Nephron (organoid): ENCODE measurements at regions not wholly inside any gene's neighbourhood (a gene's known extent, or its start where the extent isn't known, plus 50 kb on each side); places are given as distances from the start of the nearest gene placed in this dataset.

Experiments
- H3K27ac Mint-ChIP-seq, 3 experiments: 2 replicates each; pipeline ENCODE4 v1.8.0; 2020; ENCODE audit warnings: mixed read lengths in 3 of 3, mild to moderate bottlenecking in 2 of 3, moderate library complexity in 1 of 3
- H3K27me3 Mint-ChIP-seq: 2 replicates; pipeline ENCODE4 v1.8.0; 2021; ENCODE audit warnings: low read depth, mild to moderate bottlenecking, moderate library complexity, mixed read lengths
- H3K36me3 Mint-ChIP-seq: 2 replicates; pipeline ENCODE4 v1.8.0; 2020; ENCODE audit warnings: low read depth, mixed read lengths
- H3K4me1 Mint-ChIP-seq: 2 replicates; pipeline ENCODE4 v1.8.0; 2020; ENCODE audit warnings: mixed read lengths
- H3K4me3 Mint-ChIP-seq, 3 experiments: 2 replicates each; pipeline ENCODE4 v1.8.0; 2020; ENCODE audit warnings: mild to moderate bottlenecking in 3 of 3, mixed read lengths in 3 of 3, moderate library complexity in 2 of 3
- H3K9me3 Mint-ChIP-seq: 2 replicates; pipeline ENCODE4 v1.8.0; 2020; ENCODE audit warnings: mixed read lengths
- TF ChIP-seq, protein P1 (sequence below), 3 experiments: fragments of 200-600 bp; sonication (generic); IDR thresholded peaks; one replicate each; pipeline ENCODE4 v1.5.0; 2021; ENCODE audit warnings: antibody characterized with exemption in 3 of 3; ENCODE audit not compliant: unreplicated experiment in 3 of 3

- Mint-ChIP-seq H3K27ac (no peak overlapping the region), H3K36me3 (no peaks in the 10 kb centered on the region), H3K4me3 (no peak overlapping the region), H3K4me1 (no peaks in the 10 kb centered on the region), H3K9me3 (peaks cover 7% of the 10 kb centered on the region), H3K27me3 (no peaks in the 10 kb centered on the region)
- TF ChIP-seq, protein P1, sequence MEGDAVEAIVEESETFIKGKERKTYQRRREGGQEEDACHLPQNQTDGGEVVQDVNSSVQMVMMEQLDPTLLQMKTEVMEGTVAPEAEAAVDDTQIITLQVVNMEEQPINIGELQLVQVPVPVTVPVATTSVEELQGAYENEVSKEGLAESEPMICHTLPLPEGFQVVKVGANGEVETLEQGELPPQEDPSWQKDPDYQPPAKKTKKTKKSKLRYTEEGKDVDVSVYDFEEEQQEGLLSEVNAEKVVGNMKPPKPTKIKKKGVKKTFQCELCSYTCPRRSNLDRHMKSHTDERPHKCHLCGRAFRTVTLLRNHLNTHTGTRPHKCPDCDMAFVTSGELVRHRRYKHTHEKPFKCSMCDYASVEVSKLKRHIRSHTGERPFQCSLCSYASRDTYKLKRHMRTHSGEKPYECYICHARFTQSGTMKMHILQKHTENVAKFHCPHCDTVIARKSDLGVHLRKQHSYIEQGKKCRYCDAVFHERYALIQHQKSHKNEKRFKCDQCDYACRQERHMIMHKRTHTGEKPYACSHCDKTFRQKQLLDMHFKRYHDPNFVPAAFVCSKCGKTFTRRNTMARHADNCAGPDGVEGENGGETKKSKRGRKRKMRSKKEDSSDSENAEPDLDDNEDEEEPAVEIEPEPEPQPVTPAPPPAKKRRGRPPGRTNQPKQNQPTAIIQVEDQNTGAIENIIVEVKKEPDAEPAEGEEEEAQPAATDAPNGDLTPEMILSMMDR (IDR thresholded peaks at IDR 0.05; ENCODE audit: unreplicated experiment in 3 of 3) = no peak
Measured at GRCh38 chr12:19792028-19792427, 352.7 kb downstream of the AEBP2 start.

- peaks cover 2% of the 10 kb centered on the region for H3K9me3 Mint-ChIP-seq
- TF ChIP-seq, protein P1 (IDR thresholded peaks at IDR 0.05; ENCODE audit: unreplicated experiment in 3 of 3) = no peak
- H3K36me3 Mint-ChIP-seq = no peaks in the 10 kb centered on the region
- no peaks in the 10 kb centered on the region for H3K4me1 Mint-ChIP-seq
- no peaks in the 10 kb centered on the region for H3K27me3 Mint-ChIP-seq
- H3K4me3 Mint-ChIP-seq = no peak overlapping the region
- H3K27ac Mint-ChIP-seq = peak overlapping the region in 1 of 3 experiments; percentile 71
Measured at GRCh38 chr12:19794116-19794515, 354.8 kb downstream of the AEBP2 start.

- Mint-ChIP-seq H3K4me3 (no peak overlapping the region), H3K4me1 (no peaks in the 10 kb centered on the region), H3K36me3 (no peaks in the 10 kb centered on the region), H3K9me3 (peaks cover 2% of the 10 kb centered on the region), H3K27me3 (no peaks in the 10 kb centered on the region), H3K27ac (no peak overlapping the region)
- TF ChIP-seq, protein P1 (IDR thresholded peaks at IDR 0.05; ENCODE audit: unreplicated experiment in 3 of 3) = no peak
Measured at GRCh38 chr12:19799216-19799615, 359.9 kb downstream of the AEBP2 start.

DNA sequence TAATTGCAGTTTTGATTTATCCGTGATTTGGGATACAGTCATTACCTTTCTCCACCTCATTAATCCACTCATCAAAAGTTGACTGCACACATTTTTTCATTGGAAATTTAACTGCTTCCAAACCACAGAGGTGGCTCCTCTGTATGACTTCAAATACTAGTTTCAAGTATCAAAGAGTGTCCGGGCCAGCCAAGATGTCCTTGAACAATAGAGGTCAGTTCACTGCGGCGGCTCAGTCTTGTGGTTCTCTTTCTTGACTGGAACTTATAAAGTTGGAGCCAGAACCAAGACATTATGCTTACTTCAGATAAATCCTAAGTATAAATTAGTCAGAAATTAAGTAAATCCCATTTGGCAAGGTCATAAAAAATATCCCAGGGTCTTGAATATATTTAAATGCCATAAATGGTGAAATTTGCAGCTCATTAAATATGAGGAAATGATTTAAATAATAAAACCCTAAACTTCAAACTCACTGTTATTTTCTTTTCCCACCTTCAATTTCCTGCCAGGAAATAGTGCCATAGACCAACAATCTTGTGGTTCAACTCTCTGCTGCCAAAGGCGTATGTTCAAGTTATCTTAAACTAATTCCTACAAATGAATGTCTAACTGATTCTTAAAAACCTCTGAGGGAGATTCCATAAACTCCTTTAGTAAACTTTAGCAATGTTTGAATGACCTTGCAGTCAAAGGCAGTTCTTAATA lies 360.8 kb downstream of the AEBP2 start:
- Mint-ChIP-seq H3K36me3 (no peaks in the 10 kb centered on the region), H3K4me1 (no peaks in the 10 kb centered on the region), H3K27me3 (no peaks in the 10 kb centered on the region)

GRCh38 chr12:19800884-19801283 lies 361.6 kb downstream of the AEBP2 start:
- no peak overlapping the region for H3K27ac Mint-ChIP-seq
- H3K4me1 Mint-ChIP-seq = no peaks in the 10 kb centered on the region
- H3K4me3 Mint-ChIP-seq = no peak overlapping the region
- peaks cover 2% of the 10 kb centered on the region for H3K9me3 Mint-ChIP-seq
- no peaks in the 10 kb centered on the region for H3K36me3 Mint-ChIP-seq
- H3K27me3 Mint-ChIP-seq = no peaks in the 10 kb centered on the region
- TF ChIP-seq, protein P1 (IDR thresholded peaks at IDR 0.05; ENCODE audit: unreplicated experiment in 3 of 3) = no peak

More for the DNA sequence above, 360.8 kb downstream of the AEBP2 start:
- Mint-ChIP-seq H3K9me3 (peaks cover 2% of the 10 kb centered on the region), H3K4me3 (no peak overlapping the region), H3K27ac (no peak overlapping the region)
- TF ChIP-seq, protein P1 (IDR thresholded peaks at IDR 0.05; ENCODE audit: unreplicated experiment in 3 of 3) = no peak

- TF ChIP-seq, protein P1 (IDR thresholded peaks at IDR 0.05; ENCODE audit: unreplicated experiment in 3 of 3) = no peak
- Mint-ChIP-seq H3K4me1 (no peaks in the 10 kb centered on the region), H3K27me3 (no peaks in the 10 kb centered on the region), H3K9me3 (peaks cover 2% of the 10 kb centered on the region), H3K4me3 (no peak overlapping the region), H3K27ac (no peak overlapping the region), H3K36me3 (no peaks in the 10 kb centered on the region)
Measured at GRCh38 chr12:19801941-19802340, 362.6 kb downstream of the AEBP2 start.
